ENCODE measurements at regions not wholly inside any gene's neighbourhood (a gene's known extent, or its start where the extent isn't known, plus 50 kb on each side); places are given as distances from the start of the nearest gene placed in this dataset.

DNA sequence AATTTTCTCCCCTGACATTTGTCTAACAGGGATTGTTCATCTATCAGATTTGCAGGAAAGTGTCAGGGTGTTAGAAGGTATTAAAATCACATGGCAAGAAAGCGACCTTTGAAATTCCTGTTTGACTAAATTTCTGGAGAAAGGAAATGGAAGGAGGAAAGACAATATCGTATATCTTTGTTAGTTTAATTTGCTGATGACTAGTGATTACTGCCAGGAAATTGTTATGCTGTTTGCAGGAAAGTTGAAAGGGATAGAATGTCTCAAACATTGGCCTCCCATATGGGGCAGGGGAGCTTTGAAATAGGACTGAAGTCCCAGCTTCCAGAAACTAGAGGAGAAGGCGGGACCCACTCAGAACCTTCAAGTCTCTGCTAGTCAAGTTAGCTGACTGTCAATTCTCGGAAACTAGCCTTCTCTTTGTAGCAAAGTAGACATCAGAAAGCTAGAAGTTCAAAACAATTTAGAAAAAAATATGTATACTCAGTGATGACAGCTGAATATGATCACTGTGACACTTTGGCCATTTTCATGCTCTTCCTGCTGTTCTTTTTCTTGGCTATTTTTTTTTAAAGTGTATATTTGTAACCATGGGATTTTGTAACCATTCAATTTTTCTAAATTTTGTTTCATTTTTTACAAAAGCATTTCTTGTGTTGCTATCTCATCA lies 53.4 kb upstream of the RALGAPA2 start:
- BruUV-seq (replicated peaks), result no TSS peak
- 0% methylated on average over 2 of the region's 4 CpGs for WGBS (ENCODE audit: insufficient coverage, low coverage, missing lambda C conversion rate)
- H3K9me1 ChIP-seq (ENCODE audit: control insufficient read depth, insufficient read depth, low read length), result no peaks in the 10 kb centered on the region
- H4K20me1 ChIP-seq (replicated peaks; ENCODE audit: control insufficient read depth, insufficient read depth, low read length), result no peaks in the 10 kb centered on the region
- H3K9me3 ChIP-seq (replicated peaks; ENCODE audit: control insufficient read depth, insufficient read depth, low read depth, low read length), result no peaks in the 10 kb centered on the region
- no peak overlapping the region for H3K4me2 ChIP-seq (ENCODE audit: insufficient read depth, low read length)
- DNase-seq (ENCODE audit: extremely low read depth in 1 of 4, low spot score in 3 of 4) (no peak), ATAC-seq (no peak), FAIRE-seq (no peak)
- no peak overlapping the region for H3K4me3 ChIP-seq
- no peaks in the 10 kb centered on the region for H3K4me1 ChIP-seq (replicated peaks in 1 of 2; ENCODE audit: control insufficient read depth in 2 of 2, insufficient read depth in 2 of 2, low read length in 2 of 2)
- CTCF ChIA-PET (ENCODE audit: low intra/inter-chr PET ratio), result no interaction called here
- no peaks in the 10 kb centered on the region for H3K36me3 ChIP-seq (ENCODE audit: control insufficient read depth, insufficient read depth, low read length)
- intact Hi-C loops (cut with micrococcal nuclease) (no loop called here), in situ Hi-C loops (cut with MboI) (no loop called here)
- no peak overlapping the region for H3K27ac ChIP-seq (ENCODE audit: extremely low read depth, low read depth, low read length)
- H2AFZ ChIP-seq (ENCODE audit: low read depth, low read length), result no peak overlapping the region
- no peak overlapping the region for H3K9ac ChIP-seq (ENCODE audit: insufficient read depth in 1 of 2, low read depth in 2 of 2, low read length in 2 of 2)
- no peaks in the 10 kb centered on the region for H3K27me3 ChIP-seq (ENCODE audit: control insufficient read depth in 2 of 2, insufficient read depth in 2 of 2, low read length in 2 of 2)
- H3K79me2 ChIP-seq (ENCODE audit: control insufficient read depth, insufficient read depth, low read length), result no peaks in the 10 kb centered on the region
- POLR2A ChIA-PET, result no interaction called here
- TF ChIP-seq, protein P1, sequence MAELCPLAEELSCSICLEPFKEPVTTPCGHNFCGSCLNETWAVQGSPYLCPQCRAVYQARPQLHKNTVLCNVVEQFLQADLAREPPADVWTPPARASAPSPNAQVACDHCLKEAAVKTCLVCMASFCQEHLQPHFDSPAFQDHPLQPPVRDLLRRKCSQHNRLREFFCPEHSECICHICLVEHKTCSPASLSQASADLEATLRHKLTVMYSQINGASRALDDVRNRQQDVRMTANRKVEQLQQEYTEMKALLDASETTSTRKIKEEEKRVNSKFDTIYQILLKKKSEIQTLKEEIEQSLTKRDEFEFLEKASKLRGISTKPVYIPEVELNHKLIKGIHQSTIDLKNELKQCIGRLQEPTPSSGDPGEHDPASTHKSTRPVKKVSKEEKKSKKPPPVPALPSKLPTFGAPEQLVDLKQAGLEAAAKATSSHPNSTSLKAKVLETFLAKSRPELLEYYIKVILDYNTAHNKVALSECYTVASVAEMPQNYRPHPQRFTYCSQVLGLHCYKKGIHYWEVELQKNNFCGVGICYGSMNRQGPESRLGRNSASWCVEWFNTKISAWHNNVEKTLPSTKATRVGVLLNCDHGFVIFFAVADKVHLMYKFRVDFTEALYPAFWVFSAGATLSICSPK (IDR thresholded peaks at IDR 0.05; ENCODE audit: borderline replicate concordance), result no peak
- no peak for TF ChIP-seq TBL1XR1 (IDR thresholded peaks at IDR 0.05; ENCODE audit: low read length in 2 of 2)
- TF ChIP-seq, protein P2, sequence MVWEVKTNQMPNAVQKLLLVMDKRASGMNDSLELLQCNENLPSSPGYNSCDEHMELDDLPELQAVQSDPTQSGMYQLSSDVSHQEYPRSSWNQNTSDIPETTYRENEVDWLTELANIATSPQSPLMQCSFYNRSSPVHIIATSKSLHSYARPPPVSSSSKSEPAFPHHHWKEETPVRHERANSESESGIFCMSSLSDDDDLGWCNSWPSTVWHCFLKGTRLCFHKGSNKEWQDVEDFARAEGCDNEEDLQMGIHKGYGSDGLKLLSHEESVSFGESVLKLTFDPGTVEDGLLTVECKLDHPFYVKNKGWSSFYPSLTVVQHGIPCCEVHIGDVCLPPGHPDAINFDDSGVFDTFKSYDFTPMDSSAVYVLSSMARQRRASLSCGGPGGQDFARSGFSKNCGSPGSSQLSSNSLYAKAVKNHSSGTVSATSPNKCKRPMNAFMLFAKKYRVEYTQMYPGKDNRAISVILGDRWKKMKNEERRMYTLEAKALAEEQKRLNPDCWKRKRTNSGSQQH (CRISPR knock-in tag; IDR thresholded peaks at IDR 0.05), result no peak
- TF ChIP-seq, protein P3, sequence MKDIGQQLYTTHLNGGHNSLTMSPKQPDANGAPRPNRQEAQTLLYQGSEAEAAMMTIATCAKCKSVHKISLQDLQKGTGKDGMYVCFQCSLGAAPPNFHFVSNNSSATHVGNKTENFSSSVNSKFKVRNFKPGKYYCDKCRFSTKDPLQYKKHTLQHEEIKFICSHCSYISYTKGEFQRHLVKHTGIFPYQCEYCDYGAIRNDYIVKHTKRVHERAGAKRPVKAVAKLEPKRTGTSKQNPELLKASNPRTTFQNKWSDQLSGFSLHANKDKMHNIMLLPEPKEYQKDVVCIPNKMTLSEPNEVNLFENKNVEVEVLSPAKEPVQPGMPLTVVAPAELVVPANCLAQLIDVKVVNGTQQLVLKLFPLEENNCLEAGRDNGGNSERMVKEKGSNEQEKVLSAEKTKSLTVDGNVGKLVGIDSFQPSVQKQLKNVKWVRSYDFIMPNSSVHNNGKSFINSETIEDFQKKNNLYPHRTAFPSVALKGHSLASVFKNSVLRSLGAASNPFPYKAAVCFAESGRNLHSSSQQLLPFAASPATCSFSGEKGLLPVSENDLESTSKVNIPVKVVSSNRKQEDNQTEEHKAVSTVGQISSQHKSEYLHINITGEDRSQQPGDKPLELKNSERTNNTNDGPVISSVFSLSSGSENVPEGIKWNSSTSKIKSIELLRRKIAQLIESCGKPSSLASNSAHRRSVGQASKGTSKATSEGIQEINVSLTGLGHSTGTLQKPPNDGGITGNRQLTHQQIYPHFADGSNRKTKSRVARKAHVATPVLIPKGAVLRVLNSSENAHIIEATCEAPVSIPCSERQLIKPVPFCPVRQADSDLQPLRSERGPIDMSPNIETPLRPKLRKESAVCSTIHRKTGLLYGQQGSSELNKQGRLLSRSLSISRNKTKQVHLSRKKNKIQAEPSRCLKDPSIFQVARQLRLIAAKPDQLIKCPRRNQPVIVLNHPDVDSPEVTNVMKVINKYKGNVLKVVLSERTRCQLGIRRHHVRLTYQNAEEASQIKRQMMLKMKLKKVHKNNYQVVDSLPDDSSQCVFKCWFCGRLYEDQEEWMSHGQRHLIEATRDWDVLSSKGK (CRISPR knock-in tag; IDR thresholded peaks at IDR 0.05), result no peak
- no peak for TF ChIP-seq ZNF134 (CRISPR knock-in tag; conservative IDR thresholded peaks at IDR 0.05)
- no peak for TF ChIP-seq ZBTB8A (IDR thresholded peaks at IDR 0.05; ENCODE audit: partially characterized antibody)
- no peak for TF ChIP-seq ZSCAN29 (IDR thresholded peaks at IDR 0.05)
- no peak for TF ChIP-seq ZNF780A (CRISPR knock-in tag; IDR thresholded peaks at IDR 0.05)
- no peak for TF ChIP-seq HDAC8 (tag; IDR thresholded peaks at IDR 0.05)
- no peak for TF ChIP-seq SLC30A9 (CRISPR knock-in tag; IDR thresholded peaks at IDR 0.05)
- TF ChIP-seq, protein P4, sequence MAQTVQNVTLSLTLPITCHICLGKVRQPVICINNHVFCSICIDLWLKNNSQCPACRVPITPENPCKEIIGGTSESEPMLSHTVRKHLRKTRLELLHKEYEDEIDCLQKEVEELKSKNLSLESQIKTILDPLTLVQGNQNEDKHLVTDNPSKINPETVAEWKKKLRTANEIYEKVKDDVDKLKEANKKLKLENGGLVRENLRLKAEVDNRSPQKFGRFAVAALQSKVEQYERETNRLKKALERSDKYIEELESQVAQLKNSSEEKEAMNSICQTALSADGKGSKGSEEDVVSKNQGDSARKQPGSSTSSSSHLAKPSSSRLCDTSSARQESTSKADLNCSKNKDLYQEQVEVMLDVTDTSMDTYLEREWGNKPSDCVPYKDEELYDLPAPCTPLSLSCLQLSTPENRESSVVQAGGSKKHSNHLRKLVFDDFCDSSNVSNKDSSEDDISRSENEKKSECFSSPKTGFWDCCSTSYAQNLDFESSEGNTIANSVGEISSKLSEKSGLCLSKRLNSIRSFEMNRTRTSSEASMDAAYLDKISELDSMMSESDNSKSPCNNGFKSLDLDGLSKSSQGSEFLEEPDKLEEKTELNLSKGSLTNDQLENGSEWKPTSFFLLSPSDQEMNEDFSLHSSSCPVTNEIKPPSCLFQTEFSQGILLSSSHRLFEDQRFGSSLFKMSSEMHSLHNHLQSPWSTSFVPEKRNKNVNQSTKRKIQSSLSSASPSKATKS (CRISPR knock-in tag; IDR thresholded peaks at IDR 0.05), result no peak
- TF ChIP-seq SMAD2 (IDR thresholded peaks at IDR 0.05; ENCODE audit: low read depth, low read length), result no peak
- TF ChIP-seq RHOXF2B (CRISPR knock-in tag; conservative IDR thresholded peaks at IDR 0.05), result no peak
- no peak for TF ChIP-seq ZNF695 (CRISPR knock-in tag; IDR thresholded peaks at IDR 0.05)

All from K562 (cell line).